Testis (tissue), 2 donors: ENCODE measurements at regions not wholly inside any gene's neighbourhood (a gene's known extent, or its start where the extent isn't known, plus 50 kb on each side); places are given as distances from the start of the nearest gene placed in this dataset.

Source experiments
- CTCF ChIP-seq, 3 experiments: fragments of 450-650 bp in 2 of 3; fragments of 200-600 bp in 1 of 3; sonication (generic) in 1 of 3; IDR thresholded peaks; one replicate each; pipeline ENCODE4 v1.5.1; 2016 to 2019; ENCODE audit warnings: antibody characterized with exemption in 3 of 3, mild to moderate bottlenecking in 2 of 3, moderate library complexity in 1 of 3
- POLR2A ChIP-seq: fragments of 450-650 bp; IDR thresholded peaks from one replicate; pipeline ENCODE4 v1.6.1; 2017; ENCODE audit warnings: antibody characterized with exemption, mild to moderate bottlenecking, moderate library complexity

- TF ChIP-seq CTCF (IDR thresholded peaks at IDR 0.05) = no peak
- no peak for TF ChIP-seq POLR2A
These were observed 118.0 kb downstream of the RFPL4B start for GRCh38 chr6:112464901-112465665.
